ENCODE measurements at regions not wholly inside any gene's neighbourhood (a gene's known extent, or its start where the extent isn't known, plus 50 kb on each side); places are given as distances from the start of the nearest gene placed in this dataset.
"Not testable (repeated sequence)": the region's sequence is repeated elsewhere in the genome, so short reads cannot be mapped to it uniquely, and the experiment has no call there.

GRCh38 chr7:32761451-32762205, 129.9 kb downstream of the KBTBD2 start:
- Histone ChIP-seq H3K36me3 (no peaks in the 10 kb centered on the region), H3K4me1 (no peaks in the 10 kb centered on the region), H3K27me3 (peaks cover 5% of the 10 kb centered on the region), H3K4me3 (no peak overlapping the region), H3K27ac (no peak overlapping the region), H3K9me3 (no peaks in the 10 kb centered on the region)
- in situ Hi-C loops (cut with MboI; ENCODE audit: low pct_ligation_motif_present in 1 of 4, low pct_unique_long_range_greater_than_20kb in 1 of 4, low sequenced_read_pairs in 3 of 4) (no loop called here), intact Hi-C loops (cut with DNase I; ENCODE audit: low total_unique reads) (no loop called here)
- WGBS, 2 donors (ENCODE audit: low coverage in 1 of 2) = 80% methylated on average over 45 of the region's 46 CpGs; no CpG with 5 or more reads in 1 of the 2 donors
- DNase-seq = no peak
- TF ChIP-seq CTCF (IDR thresholded peaks at IDR 0.05) (no peak), POLR2A (IDR thresholded peaks at IDR 0.05) (no peak), POLR2AphosphoS5 (IDR thresholded peaks at IDR 0.05) (no peak), EP300 (IDR thresholded peaks at IDR 0.05; ENCODE audit: low read depth) (no peak)

- in situ Hi-C loops (cut with MboI; ENCODE audit: low pct_ligation_motif_present in 1 of 4, low pct_unique_long_range_greater_than_20kb in 1 of 4, low sequenced_read_pairs in 3 of 4); intact Hi-C loops (cut with DNase I; ENCODE audit: low total_unique reads); H3K4me3 ChIP-seq; H3K9me3 ChIP-seq; H3K27ac ChIP-seq; H3K27me3 ChIP-seq; H3K4me1 ChIP-seq; H3K36me3 ChIP-seq; DNase-seq: not testable (repeated sequence)
- WGBS, 2 donors (ENCODE audit: low coverage in 1 of 2) = 86 to 90% methylated on average over 2 to 5 of the region's 5 CpGs
Observed at GRCh38 chr7:32760755-32761154, 130.8 kb downstream of the KBTBD2 start.

- WGBS, 2 donors (ENCODE audit: low coverage in 1 of 2) = 87 to 100% methylated on average over 1 to 3 of the region's 3 CpGs
- H3K36me3 ChIP-seq; H3K9me3 ChIP-seq; in situ Hi-C loops (cut with MboI; ENCODE audit: low pct_ligation_motif_present in 1 of 4, low pct_unique_long_range_greater_than_20kb in 1 of 4, low sequenced_read_pairs in 3 of 4); DNase-seq; H3K4me1 ChIP-seq; H3K27ac ChIP-seq; H3K4me3 ChIP-seq; intact Hi-C loops (cut with DNase I; ENCODE audit: low total_unique reads); H3K27me3 ChIP-seq: not testable (repeated sequence)
Observed at GRCh38 chr7:32759859-32760258, 131.7 kb downstream of the KBTBD2 start.

- H3K9me3 ChIP-seq; H3K4me3 ChIP-seq; H3K36me3 ChIP-seq; DNase-seq; H3K27ac ChIP-seq; intact Hi-C loops (cut with DNase I; ENCODE audit: low total_unique reads); H3K4me1 ChIP-seq; in situ Hi-C loops (cut with MboI; ENCODE audit: low pct_ligation_motif_present in 1 of 4, low pct_unique_long_range_greater_than_20kb in 1 of 4, low sequenced_read_pairs in 3 of 4); H3K27me3 ChIP-seq: not testable (repeated sequence)
- 96% methylated on average over 21 of the region's 29 CpGs; no CpG with 5 or more reads in 1 of the 2 donors for WGBS, 2 donors (ENCODE audit: low coverage in 1 of 2)
Observed at GRCh38 chr7:32753872-32754271, 137.7 kb downstream of the KBTBD2 start.

GRCh38 chr7:32748337-32748736, 143.2 kb downstream of the KBTBD2 start:
- H3K27ac ChIP-seq; H3K4me3 ChIP-seq; intact Hi-C loops (cut with DNase I; ENCODE audit: low total_unique reads); H3K36me3 ChIP-seq; H3K9me3 ChIP-seq; H3K27me3 ChIP-seq; H3K4me1 ChIP-seq; in situ Hi-C loops (cut with MboI; ENCODE audit: low pct_ligation_motif_present in 1 of 4, low pct_unique_long_range_greater_than_20kb in 1 of 4, low sequenced_read_pairs in 3 of 4); DNase-seq: not testable (repeated sequence)
- 76 to 95% methylated on average over 2 of the region's 2 CpGs for WGBS, 2 donors (ENCODE audit: low coverage in 1 of 2)

- H3K27ac ChIP-seq; H3K4me3 ChIP-seq; intact Hi-C loops (cut with DNase I; ENCODE audit: low total_unique reads); H3K27me3 ChIP-seq; H3K4me1 ChIP-seq; in situ Hi-C loops (cut with MboI; ENCODE audit: low pct_ligation_motif_present in 1 of 4, low pct_unique_long_range_greater_than_20kb in 1 of 4, low sequenced_read_pairs in 3 of 4); H3K36me3 ChIP-seq; H3K9me3 ChIP-seq; DNase-seq: not testable (repeated sequence)
- WGBS, 2 donors (ENCODE audit: low coverage in 1 of 2) = 82 to 92% methylated on average over 4 to 6 of the region's 6 CpGs
Observed at GRCh38 chr7:32747443-32748148, 144.0 kb downstream of the KBTBD2 start.

GRCh38 chr7:32741853-32742476, 149.6 kb downstream of the KBTBD2 start:
- 73 to 83% methylated on average over 1 to 4 of the region's 4 CpGs for WGBS, 2 donors (ENCODE audit: low coverage in 1 of 2)
- H3K4me3 ChIP-seq; H3K9me3 ChIP-seq; in situ Hi-C loops (cut with MboI; ENCODE audit: low pct_ligation_motif_present in 1 of 4, low pct_unique_long_range_greater_than_20kb in 1 of 4, low sequenced_read_pairs in 3 of 4); H3K4me1 ChIP-seq; DNase-seq; H3K36me3 ChIP-seq; intact Hi-C loops (cut with DNase I; ENCODE audit: low total_unique reads); H3K27me3 ChIP-seq; H3K27ac ChIP-seq: not testable (repeated sequence)

- in situ Hi-C loops (cut with MboI; ENCODE audit: low pct_ligation_motif_present in 1 of 4, low pct_unique_long_range_greater_than_20kb in 1 of 4, low sequenced_read_pairs in 3 of 4); H3K9me3 ChIP-seq; DNase-seq; H3K4me3 ChIP-seq; H3K27me3 ChIP-seq; H3K36me3 ChIP-seq; H3K27ac ChIP-seq; H3K4me1 ChIP-seq; intact Hi-C loops (cut with DNase I; ENCODE audit: low total_unique reads): not testable (repeated sequence)
- 71 to 73% methylated on average over 1 of the region's 1 CpG for WGBS, 2 donors (ENCODE audit: low coverage in 1 of 2)
Observed at GRCh38 chr7:32739749-32740148, 151.8 kb downstream of the KBTBD2 start.

GRCh38 chr7:32738390-32738789, 153.2 kb downstream of the KBTBD2 start:
- 87% methylated on average over 3 of the region's 3 CpGs; no CpG with 5 or more reads in 1 of the 2 donors for whole genome bisulfite sequencing, 2 donors (ENCODE audit: low coverage in 1 of 2)
- intact Hi-C loops (cut with DNase I; ENCODE audit: low total_unique reads); H3K27ac ChIP-seq; H3K36me3 ChIP-seq; H3K9me3 ChIP-seq; H3K27me3 ChIP-seq; H3K4me1 ChIP-seq; DNase-seq; in situ Hi-C loops (cut with MboI; ENCODE audit: low pct_ligation_motif_present in 1 of 4, low pct_unique_long_range_greater_than_20kb in 1 of 4, low sequenced_read_pairs in 3 of 4); H3K4me3 ChIP-seq: not testable (repeated sequence)

Data from transverse colon (tissue), 4 donors.